CD4-positive, alpha-beta T cell treated with Interleukin-17A for 1 hour (primary cell): ENCODE measurements at regions not wholly inside any gene's neighbourhood (a gene's known extent, or its start where the extent isn't known, plus 50 kb on each side); places are given as distances from the start of the nearest gene placed in this dataset.

Experiments used
- DNase-seq: peaks from one replicate; pipeline ENCODE4 v3.0.0-alpha.2; 2020

- DNase-seq = no peak
Measured at GRCh38 chr1:194602184-194602583, 1415.8 kb upstream of the B3GALT2 start.

DNA sequence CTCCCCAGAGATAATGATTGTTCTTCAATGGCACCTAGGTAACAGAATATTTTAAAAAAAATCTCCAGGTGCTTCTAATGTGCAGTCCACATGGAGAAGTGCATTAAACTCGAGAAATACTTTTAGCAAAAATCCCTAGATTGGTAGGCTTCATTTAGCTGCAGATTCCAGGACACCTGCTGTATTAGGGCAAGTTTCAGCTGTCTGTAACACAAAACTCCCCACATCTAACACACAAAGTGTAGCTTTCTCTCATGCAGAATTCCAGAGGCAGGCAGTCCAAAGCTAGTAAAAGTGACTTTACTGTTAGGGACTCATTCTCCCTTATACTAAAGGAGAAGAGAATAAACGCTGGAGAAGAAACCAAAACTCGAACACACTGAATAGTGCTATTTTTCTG is 1414.3 kb upstream of the B3GALT2 start:
- no peak for DNase-seq

DNA sequence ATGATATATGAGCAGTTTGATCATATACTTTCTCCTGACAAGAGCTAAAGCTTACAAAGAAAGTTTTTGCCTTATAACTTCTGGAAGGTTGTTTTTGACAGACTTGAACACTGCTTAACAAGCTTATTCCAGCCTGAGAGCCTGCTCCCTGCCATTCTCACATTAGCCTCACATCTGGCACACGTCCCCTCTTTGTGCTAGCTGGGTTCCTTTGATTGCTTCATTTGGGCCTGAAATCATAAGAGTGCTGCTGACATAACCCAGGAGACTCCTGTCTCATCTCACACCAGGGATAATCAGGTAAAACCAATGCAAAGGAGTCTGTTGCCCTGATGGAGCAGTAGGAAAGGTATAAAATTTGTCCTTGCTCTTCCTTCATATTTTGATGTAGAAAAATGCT is 1411.7 kb upstream of the B3GALT2 start:
- no peak for DNase-seq

- no peak for DNase-seq
Measured at GRCh38 chr1:194586302-194586701, 1399.9 kb upstream of the B3GALT2 start.

GRCh38 chr1:194584052-194584451 is 1397.6 kb upstream of the B3GALT2 start:
- DNase-seq = no peak

- DNase-seq = no peak
Measured at GRCh38 chr1:194570476-194570875, 1384.1 kb upstream of the B3GALT2 start.

DNA sequence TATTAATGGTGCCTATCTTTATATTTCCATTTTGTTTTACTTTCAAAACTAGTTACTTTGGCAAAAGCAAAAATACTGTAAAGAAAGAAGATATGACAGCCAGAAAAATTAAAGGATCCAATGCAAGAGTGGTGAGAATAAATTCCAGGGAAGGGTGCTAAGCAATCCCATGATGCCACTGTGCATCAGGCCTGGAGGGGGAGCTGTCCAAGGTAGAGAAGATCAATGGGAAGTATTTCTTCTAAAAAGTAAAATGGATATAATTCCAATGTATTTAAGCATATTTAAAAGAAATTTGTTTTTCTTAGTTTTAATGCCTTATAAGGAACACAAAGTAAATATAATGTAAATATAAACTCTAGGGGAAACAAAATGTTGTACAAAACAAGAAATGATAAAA is 1382.2 kb upstream of the B3GALT2 start:
- no peak for DNase-seq

DNA sequence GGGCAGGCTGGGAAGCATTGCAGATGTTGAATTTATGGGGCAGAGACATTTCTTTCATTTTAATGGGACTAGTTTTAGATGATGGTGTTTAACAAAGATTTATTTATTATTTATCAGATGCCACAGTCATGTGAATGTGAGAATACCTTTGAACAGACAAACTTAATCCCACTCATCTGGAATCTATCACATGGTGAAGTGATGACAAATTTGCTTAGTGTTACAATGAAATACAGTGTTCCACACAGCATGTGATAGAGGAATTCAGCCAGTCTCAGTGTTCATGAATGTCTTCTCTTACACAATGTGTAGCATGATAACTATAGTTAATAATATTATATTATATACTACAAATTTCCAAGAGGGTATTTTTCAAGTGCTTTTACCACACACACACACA is 1361.7 kb upstream of the B3GALT2 start:
- DNase-seq = no peak

GRCh38 chr1:194544012-194544411 is 1357.6 kb upstream of the B3GALT2 start:
- DNase-seq = no peak

DNA sequence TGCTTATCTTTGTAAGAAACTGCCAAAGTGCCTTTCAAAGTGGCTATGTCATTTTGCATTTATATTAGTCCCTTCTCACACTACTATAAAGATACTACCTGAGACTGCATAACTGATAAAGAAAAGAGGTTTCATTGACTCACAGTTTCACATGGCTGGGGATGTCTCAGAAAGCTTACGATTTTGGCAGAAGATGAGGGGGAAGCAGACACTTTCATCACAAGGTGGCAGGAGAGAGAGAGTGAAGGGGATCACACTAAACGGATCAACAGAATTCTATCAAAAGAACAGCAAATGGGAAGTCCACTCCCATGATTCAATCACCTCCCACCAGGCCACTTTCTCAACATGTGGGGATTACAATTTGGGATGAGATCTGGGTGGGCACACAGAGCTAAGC is 1352.0 kb upstream of the B3GALT2 start:
- no peak for DNase-seq

- DNase-seq = no peak
Measured at GRCh38 chr1:194537521-194537920, 1351.1 kb upstream of the B3GALT2 start.

DNA sequence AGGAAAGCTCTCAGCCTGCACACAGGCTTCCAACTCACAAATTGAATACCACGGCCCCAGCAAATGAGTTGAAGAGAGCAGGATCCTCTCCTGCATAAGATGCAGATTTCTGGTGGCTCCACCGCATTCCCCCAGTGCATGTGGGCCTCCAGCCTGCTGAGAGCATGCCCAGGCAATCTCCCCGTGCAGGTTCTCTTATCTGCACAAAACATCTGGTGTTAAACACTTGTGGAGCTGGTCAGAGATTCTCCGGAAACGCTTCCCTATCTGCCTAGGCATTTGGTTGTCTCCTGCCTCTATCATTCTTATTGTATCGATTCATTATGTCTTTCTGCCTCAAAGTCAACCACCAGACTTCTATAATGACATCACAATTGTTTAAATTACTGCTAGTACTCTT is 1349.0 kb upstream of the B3GALT2 start:
- no peak for DNase-seq

- no peak for DNase-seq
Measured at GRCh38 chr1:194534784-194535183, 1348.4 kb upstream of the B3GALT2 start.

GRCh38 chr1:194533641-194534040 is 1347.2 kb upstream of the B3GALT2 start:
- no peak for DNase-seq

DNA sequence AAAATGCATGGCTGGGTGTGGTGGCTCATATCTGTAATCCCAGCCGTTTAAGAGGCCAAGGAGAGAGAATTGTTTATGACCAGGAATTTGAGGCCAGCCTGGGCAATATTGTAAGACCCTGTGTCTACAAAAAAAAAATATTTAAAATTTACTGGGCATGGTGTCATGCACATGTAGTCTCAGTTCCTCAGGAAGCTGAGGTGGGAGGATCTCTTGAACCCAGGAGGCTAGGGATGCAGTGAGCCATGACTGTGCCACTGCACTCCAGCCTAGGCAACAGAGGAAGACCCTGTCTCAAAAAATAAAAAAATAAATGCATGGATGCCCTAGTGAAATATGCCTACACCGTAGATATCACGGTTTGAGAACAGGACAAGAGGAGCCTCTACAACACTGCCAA is 1331.2 kb upstream of the B3GALT2 start:
- no peak for DNase-seq

DNA sequence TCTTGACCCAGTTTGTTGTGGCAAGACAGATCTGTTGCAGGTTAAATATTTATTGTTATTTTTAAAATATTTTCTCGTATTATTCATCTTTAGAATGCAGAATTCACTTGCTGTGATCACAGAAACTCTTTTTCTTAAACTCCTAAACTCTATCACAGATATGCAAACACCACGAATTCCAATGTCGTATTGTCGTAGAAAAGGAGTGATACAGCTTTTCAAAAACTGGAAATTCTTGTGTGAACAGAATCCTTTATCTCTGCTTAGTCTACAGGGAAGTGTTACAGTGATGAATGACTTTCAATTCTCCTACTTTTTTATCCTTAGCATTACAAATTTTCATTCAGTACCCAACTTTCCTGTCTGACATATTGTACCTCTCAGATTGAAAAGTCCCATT is 1329.5 kb upstream of the B3GALT2 start:
- DNase-seq = no peak

GRCh38 chr1:194512957-194513356 is 1326.5 kb upstream of the B3GALT2 start:
- DNase-seq = no peak

- DNase-seq = no peak
Measured at GRCh38 chr1:194512345-194512744, 1325.9 kb upstream of the B3GALT2 start.

GRCh38 chr1:194503209-194503608 is 1316.8 kb upstream of the B3GALT2 start:
- no peak for DNase-seq

DNA sequence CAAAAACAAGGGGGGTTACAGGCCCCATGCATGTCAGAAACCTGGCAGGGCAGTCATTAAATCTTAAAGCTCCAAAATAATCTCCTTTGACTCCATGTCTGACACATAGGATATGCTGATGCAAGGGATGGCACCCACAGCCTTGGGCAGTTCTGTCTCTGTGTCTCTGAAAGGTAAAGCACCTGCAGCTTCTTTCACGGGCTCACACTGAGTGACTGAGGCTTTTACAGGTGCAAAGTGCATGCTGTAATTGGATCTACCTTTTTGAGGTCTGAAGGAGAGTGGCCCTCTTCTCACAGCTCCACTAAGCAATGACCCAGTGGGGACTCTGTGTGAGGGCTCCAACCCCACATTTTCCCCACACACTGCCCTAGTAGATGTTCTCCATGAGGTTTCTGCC is 1309.0 kb upstream of the B3GALT2 start:
- no peak for DNase-seq

GRCh38 chr1:194487172-194487571 is 1300.8 kb upstream of the B3GALT2 start:
- no peak for DNase-seq

DNA sequence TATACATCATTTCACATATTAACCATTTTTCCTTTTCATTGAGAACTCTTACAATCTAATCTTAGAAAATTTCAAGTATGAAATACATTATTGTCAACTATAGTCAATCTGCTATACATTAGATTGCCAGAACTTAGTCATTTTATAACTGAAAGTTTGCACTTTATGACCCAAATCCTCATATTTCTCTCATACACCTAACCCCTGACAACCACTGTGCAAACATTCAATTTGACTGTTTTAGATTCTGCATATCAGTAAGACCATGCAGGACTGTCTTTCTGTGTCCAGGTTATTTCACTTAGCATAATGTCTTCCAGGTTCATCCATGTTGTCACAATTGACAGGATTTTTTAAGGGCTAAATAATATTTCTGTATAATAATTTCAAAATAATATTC is 1299.0 kb upstream of the B3GALT2 start:
- no peak for DNase-seq

DNA sequence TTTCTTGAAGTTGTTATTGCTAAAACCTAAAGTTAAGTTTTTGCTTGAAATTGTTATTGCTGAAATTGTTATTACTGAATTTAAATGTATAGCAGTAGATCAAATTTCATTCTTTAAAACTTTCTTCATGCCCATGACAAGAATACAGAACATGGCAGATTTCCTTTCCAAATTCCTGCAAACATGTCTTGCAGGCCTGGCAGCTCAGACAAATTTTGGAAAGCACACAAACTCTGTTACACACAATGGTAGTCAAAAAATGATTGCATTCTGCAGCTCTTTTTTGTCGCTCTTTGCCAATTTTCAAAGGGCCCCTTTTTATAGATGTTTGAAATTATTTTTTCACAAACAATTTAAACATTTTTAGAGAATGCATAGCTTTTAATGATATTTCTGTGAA is 1292.3 kb upstream of the B3GALT2 start:
- no peak for DNase-seq

DNA sequence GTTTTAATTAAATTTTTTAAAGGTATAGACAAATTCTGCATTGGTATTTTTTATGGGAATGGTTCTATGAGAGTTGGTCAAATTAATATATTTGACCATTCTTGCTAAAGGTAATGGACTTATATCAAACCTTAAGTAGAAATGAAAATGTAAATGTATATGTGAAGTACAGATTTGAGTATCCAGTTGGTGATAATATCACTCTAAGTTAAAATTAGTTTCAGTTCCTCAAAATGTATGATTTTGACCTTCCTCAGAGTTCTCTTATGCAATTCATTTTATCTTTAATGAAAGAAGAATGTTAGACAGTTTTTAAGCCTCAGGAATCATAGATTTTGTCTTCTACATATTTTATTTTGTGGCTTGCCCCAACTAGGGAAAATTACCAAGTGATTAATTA is 1291.5 kb upstream of the B3GALT2 start:
- no peak for DNase-seq

DNA sequence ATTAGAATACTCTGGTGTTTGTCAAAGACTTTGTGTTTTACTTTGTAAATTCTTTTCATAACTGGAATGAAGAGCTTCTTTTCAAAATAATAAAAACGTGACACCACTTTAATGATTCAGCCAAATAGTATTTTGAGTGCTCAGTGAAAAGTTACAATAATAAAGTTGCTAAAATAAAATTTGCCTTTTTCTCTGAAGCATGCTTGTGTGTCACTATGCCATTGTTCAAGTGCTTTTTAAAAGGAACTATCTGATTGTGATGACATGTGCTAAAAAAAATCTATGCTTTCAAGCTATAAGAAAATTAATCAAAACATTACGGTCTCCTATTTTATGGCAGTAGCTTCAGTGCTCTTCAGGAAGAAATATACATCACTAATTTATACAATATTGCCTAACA is 1290.5 kb upstream of the B3GALT2 start:
- DNase-seq = no peak

DNA sequence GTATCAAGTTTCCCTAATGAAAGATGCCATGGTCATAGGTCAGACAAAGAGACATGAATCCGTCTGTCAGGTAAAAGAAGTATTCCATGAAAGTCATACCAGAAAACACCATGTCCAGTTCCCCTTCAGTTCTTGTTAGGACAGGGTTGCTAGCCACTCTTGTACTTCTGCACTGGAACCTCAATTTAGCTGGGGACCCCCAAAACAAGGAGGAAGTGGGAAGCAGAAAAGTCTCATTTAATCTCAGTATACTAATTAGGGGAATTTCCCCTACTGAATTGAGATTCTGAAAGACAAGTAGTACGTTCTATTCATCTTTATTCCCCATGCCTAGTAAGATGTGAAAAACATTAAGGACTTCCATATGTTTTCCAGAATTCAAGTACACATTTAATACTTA is 1289.9 kb upstream of the B3GALT2 start:
- no peak for DNase-seq
